D341Med (cell line): ENCODE measurements at regions not wholly inside any gene's neighbourhood (a gene's known extent, or its start where the extent isn't known, plus 50 kb on each side); places are given as distances from the start of the nearest gene placed in this dataset.
"Not testable (repeated sequence)": the region's sequence is repeated elsewhere in the genome, so short reads cannot be mapped to it uniquely, and the experiment has no call there.

Experiments
- DNase-seq: peaks from one replicate; pipeline ENCODE4 v3.0.0; 2012; ENCODE audit warnings: low spot score

GRCh38 chr5:33209252-33209651 lies 231.5 kb upstream of the TARS1 start:
- no peak for DNase-seq

DNA sequence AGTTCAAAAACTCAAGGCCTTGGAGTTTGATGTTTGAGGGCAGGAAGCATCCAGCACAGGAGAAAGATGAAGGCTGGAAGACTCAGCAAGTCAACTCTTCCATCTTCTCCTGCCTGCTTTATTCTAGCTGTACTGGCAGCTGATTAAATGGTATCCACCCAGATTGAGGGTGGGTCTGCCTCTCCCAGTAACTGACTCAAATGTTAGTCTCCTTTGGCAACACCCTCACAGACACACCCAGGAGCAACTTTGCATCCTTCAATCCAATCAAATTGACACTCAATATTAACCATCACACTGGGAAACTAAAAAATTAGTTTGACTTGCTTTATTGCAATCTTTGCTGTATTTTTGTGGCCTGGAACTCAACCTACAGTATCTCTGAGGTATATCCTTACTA lies 230.5 kb upstream of the TARS1 start:
- DNase-seq, result not testable (repeated sequence)

GRCh38 chr5:33210978-33211377 lies 229.8 kb upstream of the TARS1 start:
- no peak for DNase-seq

- no peak for DNase-seq
Observed at GRCh38 chr5:33212439-33212838, 228.3 kb upstream of the TARS1 start.

DNA sequence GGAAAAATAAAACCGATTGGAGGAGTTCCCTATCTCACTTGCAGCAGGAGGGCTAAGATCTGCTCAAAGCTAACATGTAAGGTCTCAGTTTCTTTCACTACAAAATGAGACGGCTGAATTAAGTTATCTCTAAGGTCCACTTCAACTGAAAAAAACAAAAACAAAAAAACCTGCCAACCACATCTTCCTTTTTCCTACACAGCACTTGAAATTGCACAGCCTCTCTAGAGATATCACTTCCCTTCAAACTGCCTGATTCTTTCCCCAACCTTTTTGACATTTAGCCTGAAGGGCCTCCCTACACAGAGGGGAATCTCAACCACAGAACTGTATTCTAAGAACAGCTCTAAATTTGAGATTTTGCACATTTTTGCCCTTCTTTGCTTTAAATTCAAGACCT lies 227.9 kb upstream of the TARS1 start:
- DNase-seq, result no peak

DNA sequence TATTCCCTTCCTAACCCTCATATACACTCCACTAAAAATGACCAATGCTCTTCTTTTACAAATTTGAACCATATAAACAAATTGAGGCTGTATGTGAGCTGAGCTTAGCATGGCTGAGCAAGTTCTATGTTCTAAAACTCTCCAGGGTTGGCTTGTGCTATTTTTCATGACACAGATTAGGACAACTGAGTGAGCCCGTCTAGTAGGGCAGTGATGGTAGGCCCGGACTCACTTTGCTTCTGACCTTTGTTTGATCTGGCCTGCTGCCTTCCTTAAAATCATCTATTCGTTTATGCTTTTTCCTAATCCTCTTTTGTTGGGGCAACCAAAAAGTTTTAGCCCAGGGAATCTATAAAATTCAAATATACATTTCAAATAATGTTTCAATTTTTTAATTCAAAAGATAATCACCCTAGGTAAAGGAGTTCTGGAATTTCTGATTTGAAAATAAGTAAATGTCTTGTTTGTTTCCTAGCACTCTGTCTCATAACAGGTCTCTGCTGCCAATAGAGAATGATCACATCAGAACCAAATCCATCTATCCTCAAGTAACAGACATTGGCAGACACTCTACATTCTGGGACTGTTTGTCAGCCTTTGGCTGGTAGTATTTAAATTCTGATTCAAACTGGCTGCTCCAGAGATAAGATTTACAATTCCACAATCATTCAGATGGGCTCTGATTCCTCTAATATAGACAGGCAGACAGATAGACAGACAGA lies 217.0 kb upstream of the TARS1 start:
- DNase-seq, result no peak

GRCh38 chr5:33224285-33224961 lies 216.3 kb upstream of the TARS1 start:
- DNase-seq, result no peak

- no peak for DNase-seq
Observed at GRCh38 chr5:33227247-33227646, 213.5 kb upstream of the TARS1 start.

DNA sequence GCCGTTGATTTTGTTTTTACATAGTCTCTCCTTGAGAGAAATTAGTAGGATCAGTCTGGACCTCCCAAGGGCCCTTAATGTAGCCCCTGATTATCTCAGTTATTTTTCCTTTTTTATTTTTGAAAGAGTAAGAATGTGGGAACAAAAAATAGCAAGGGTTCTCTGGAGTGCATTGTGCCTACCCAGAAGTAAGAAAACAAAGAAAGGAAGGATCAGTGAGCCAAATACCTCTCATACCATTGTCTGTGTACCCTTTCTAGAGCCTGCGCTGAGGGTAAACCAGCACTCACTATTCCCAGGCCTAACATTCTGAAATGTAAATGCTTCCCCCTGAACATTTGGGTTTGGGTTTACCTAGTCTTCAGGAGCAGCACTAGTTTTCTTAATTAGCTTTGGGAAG lies 213.0 kb upstream of the TARS1 start:
- no peak for DNase-seq

- DNase-seq, result no peak
Observed at GRCh38 chr5:33228149-33228548, 212.6 kb upstream of the TARS1 start.

DNA sequence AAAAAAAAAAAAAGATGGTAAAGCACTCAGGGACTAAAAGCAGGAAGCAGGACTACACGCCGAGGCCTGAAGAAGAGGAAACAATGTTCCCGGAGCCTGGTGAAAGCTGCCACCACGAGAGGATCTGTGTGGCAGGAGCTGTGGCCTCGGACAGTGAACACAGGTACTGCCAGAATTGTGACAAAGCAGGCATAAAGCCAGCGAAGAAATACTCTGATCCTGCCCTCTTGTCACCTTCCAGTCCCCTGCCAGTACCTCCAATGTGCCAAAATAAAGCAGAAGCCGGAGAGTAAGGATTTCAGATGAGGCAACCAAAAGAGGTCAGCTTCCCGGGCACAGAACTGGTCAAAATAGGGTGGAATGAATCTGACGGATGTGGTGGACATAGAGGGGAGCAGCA lies 211.5 kb upstream of the TARS1 start:
- no peak for DNase-seq

DNA sequence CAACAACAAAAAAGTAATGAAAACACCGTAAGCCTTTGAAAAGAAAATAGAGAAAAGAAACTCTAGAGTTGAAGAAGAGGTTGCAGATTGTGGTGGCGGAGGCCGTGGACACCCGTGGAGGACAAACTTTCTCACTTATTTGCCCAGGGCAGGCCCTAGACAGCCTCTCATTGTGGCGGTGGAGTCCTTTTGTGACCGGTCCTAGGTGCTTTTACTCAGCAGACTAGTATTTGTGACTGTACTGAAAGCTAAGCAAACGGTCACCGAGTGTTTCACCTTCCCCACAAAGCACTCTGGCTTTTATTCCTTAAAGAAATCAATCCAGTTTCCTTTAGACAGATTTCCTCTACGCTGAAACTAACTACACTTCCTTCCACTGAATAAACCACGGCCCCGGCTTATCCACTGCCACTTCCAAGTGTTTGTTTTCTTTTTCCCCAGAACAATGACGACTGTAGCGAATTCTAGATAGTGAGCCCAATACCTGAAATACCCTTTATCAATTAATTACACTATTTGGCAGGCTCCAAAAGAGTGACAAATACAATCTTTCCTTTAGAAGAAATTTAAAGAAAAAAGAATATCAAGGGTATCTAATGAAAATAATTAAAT lies 210.2 kb upstream of the TARS1 start:
- no peak for DNase-seq

DNA sequence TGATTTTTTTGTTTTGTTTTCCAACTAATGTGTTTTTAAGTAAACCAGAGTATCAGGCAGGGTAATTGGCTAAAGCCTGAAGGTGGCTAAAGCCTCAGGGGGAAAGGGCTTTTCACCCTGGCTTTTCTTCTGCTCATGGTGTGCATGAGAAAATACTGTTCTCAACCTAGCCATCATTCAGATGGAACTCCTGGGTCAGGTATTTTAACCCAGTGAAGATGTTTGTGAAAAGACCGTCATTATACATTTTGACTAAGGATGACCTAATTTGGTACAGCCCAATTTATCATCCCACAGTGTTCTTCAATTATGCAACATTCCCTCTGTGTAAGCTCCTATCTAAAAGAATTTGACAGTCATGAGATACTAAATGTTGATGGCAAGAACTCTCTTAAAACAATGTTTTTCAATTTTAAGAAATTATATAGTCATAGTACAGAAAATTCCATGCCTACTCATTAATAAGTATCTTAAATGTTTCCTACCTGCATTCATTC lies 209.5 kb upstream of the TARS1 start:
- DNase-seq, result no peak

DNA sequence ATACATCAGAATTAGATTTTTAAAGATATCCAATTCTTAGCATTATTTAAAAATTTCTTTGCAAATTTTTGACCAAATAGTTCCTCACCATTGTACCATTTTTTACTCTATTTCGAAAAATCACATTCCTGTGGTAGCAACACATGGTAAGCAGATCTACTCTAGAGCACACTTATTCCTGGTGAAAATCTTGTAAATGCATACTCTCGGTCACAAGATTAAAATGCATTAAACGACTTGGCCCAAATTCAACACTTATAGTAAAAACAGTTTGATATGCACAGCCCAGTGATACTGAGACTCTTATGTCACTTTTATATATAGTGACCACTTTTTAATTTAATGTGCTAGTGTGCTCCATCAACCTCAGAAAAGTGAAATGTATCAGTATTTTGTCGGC lies 208.8 kb upstream of the TARS1 start:
- DNase-seq, result no peak

DNA sequence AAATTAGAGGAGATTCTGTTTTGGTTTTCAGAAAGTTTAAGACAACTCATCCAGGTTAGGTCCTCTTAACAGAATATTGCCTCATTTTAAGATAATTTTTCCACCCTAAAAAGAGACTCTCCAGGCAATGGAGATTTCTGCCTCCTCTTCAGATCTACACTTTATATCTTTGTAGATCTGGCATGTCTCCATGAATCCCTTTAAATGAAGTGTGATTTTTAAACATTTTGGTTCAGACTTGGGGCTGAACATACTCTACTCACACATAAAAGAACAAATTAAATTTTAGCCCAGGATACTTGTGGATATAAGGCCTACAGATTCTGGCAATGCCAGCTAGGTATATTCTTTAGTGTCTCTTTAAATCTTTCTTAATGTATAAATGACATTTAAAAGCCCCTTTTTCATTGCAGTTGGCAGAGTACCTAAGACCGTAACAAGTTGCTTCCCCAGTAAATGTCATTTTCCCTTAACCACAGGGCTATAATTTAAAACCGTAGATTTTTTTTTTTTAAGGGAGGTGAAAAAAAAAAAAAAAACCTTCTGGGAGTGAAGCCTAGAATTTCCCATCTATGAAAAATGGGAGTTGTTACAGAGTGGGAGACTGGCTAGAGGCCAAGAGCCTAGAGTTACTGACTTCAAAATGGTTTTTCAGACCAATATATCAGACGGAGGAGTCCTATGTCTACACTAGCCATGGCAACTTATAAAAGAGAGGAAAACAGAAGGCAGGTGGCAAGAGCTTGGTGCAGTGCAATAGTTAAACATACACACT lies 207.8 kb upstream of the TARS1 start:
- DNase-seq, result no peak

DNA sequence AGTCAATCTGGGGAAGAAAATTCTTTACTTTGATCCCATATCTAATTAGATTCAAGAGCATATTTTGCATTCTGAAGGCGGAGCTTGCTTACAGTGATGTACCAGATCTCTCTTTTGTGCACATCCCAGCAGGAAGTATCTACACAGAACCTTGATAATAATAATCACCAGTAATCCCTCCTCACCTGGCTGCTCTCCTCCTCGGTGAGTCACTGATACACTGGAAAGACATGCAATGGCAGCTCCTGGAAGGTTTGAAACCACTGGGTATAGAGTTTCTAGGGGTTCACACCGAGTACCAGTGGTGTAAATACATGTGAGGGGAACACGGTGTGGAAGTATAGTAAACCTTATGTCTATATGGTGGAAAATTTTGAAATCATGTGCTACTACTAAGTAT lies 205.5 kb upstream of the TARS1 start:
- DNase-seq, result no peak

GRCh38 chr5:33235824-33236223 lies 204.9 kb upstream of the TARS1 start:
- no peak for DNase-seq

DNA sequence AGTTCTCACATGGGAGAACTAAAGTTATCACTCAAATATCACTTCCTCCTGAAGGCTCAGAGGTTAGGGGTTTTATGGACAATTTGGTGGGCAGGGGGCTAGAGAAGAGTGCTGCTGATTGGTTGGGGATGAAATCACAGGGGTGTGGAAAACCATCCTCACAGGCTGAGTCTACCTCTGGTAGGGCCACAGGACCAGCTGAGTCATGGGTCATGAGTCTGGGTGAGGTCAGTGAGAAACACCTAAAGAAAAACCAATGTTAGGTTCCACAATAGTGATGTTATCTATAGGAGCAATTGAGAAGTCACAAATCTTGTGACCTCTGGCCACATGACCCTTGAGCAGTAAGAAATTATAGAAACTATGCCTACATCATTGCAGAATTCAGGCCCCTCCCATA lies 203.3 kb upstream of the TARS1 start:
- DNase-seq, result no peak

GRCh38 chr5:33238826-33239695 lies 201.7 kb upstream of the TARS1 start:
- no peak for DNase-seq

DNA sequence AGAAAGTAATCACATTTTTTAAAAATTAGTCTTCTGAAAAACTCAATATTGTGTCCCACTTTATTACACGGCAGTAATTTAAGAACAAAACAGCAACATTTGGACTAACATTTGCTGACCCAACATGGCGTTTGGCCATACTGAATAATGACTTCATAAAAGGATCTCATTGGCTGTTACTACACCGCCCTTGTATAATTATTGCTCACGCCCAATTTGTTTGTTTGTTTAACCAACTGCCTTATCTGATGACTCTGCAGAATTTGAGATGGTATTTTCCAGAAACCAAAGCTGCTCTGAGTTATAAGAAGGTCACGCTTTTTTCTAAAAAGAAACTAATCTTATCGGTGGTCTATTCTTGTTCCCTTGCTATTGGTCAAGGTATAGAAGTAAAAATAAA lies 200.2 kb upstream of the TARS1 start:
- DNase-seq, result no peak

- DNase-seq, result no peak
Observed at GRCh38 chr5:33241802-33242201, 199.0 kb upstream of the TARS1 start.

DNA sequence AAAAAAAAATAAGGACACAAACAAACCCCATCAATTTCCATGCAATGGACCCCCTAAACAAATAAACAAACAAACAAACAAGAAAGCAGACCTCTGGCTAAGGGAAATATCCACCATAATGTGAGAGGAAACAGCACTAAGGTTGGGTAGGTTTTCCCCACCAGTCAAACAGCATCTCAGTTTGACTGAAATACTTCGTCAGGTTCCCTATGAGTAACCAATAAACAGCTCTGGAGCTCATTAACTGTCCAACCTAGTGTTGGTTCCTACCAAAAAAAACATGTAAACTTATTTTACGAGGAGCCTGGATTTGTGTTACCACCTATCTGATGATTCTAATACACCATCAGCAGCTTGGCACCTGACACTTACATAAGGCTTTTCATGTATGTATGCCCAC lies 198.5 kb upstream of the TARS1 start:
- DNase-seq, result no peak
